IPS-20b (cell line): ENCODE measurements at regions not wholly inside any gene's neighbourhood (a gene's known extent, or its start where the extent isn't known, plus 50 kb on each side); places are given as distances from the start of the nearest gene placed in this dataset.

Source experiments
- H3K27ac ChIP-seq: one replicate; pipeline ENCODE4 v1.5.1; 2013; ENCODE audit warnings: low read length
- H3K27me3 ChIP-seq: 2 replicates; pipeline ENCODE4 v1.6.1; 2013; ENCODE audit warnings: mild to moderate bottlenecking, low read length, inconsistent platforms; ENCODE audit not compliant: insufficient read depth
- H3K36me3 ChIP-seq: 2 replicates; pipeline ENCODE4 v1.6.1; 2013; ENCODE audit warnings: low read depth, mild to moderate bottlenecking, inconsistent platforms, low read length, moderate library complexity; ENCODE audit not compliant: insufficient read depth
- H3K4me1 ChIP-seq: 2 replicates; pipeline ENCODE4 v1.6.1; 2013; ENCODE audit warnings: mild to moderate bottlenecking, control low read depth, inconsistent platforms, low read length, moderate library complexity; ENCODE audit not compliant: insufficient read depth
- H3K4me3 ChIP-seq: 2 replicates; pipeline ENCODE4 v1.5.1; 2013; ENCODE audit warnings: mild to moderate bottlenecking, low read length, inconsistent platforms
- H3K9ac ChIP-seq: 2 replicates; pipeline ENCODE4 v1.6.1; 2013; ENCODE audit warnings: low read depth, mild to moderate bottlenecking, inconsistent platforms, low read length, moderate library complexity
- H3K9me3 ChIP-seq: 2 replicates; pipeline ENCODE4 v1.6.1; 2013; ENCODE audit warnings: mild to moderate bottlenecking, low read depth, low read length, inconsistent platforms; ENCODE audit not compliant: insufficient read depth

- Histone ChIP-seq H3K4me3 (no peak overlapping the region), H3K36me3 (no peaks in the 10 kb centered on the region), H3K9ac (no peak overlapping the region), H3K27ac (no peak overlapping the region), H3K27me3 (no peaks in the 10 kb centered on the region), H3K9me3 (no peaks in the 10 kb centered on the region), H3K4me1 (no peaks in the 10 kb centered on the region)
Measured at GRCh38 chr6:12580290-12580689, 136.3 kb upstream of the PHACTR1 start.

GRCh38 chr6:12582421-12583110 is 134.0 kb upstream of the PHACTR1 start:
- Histone ChIP-seq H3K4me1 (no peaks in the 10 kb centered on the region; the same call in 1 of the 2 replicates), H3K36me3 (no peaks in the 10 kb centered on the region), H3K27ac (no peak overlapping the region), H3K4me3 (no peak overlapping the region), H3K27me3 (no peaks in the 10 kb centered on the region), H3K9ac (no peak overlapping the region), H3K9me3 (no peaks in the 10 kb centered on the region)

- Histone ChIP-seq H3K4me3 (no peak overlapping the region), H3K9me3 (no peaks in the 10 kb centered on the region), H3K4me1 (no peaks in the 10 kb centered on the region; the same call in 1 of the 2 replicates), H3K27ac (no peak overlapping the region), H3K36me3 (no peaks in the 10 kb centered on the region), H3K27me3 (no peaks in the 10 kb centered on the region), H3K9ac (no peak overlapping the region)
Measured at GRCh38 chr6:12584631-12585405, 131.7 kb upstream of the PHACTR1 start.

- Histone ChIP-seq H3K4me3 (no peak overlapping the region), H3K9ac (no peak overlapping the region), H3K27me3 (no peaks in the 10 kb centered on the region), H3K27ac (no peak overlapping the region), H3K4me1 (no peaks in the 10 kb centered on the region; the same call in 1 of the 2 replicates), H3K9me3 (no peaks in the 10 kb centered on the region), H3K36me3 (no peaks in the 10 kb centered on the region)
Measured at GRCh38 chr6:12585497-12585958, 131.0 kb upstream of the PHACTR1 start.

GRCh38 chr6:12586721-12587480 is 129.7 kb upstream of the PHACTR1 start:
- no peak overlapping the region for H3K4me3 ChIP-seq
- no peak overlapping the region for H3K9ac ChIP-seq
- no peak overlapping the region for H3K27ac ChIP-seq
- H3K27me3 ChIP-seq, result no peaks in the 10 kb centered on the region
- H3K4me1 ChIP-seq, result no peaks in the 10 kb centered on the region; the same call in 1 of the 2 replicates
- no peaks in the 10 kb centered on the region for H3K9me3 ChIP-seq
- H3K36me3 ChIP-seq, result no peaks in the 10 kb centered on the region

GRCh38 chr6:12590901-12591300 is 125.7 kb upstream of the PHACTR1 start:
- Histone ChIP-seq H3K4me3 (no peak overlapping the region), H3K9me3 (no peaks in the 10 kb centered on the region), H3K27me3 (no peaks in the 10 kb centered on the region), H3K27ac (no peak overlapping the region), H3K36me3 (no peaks in the 10 kb centered on the region), H3K4me1 (no peaks in the 10 kb centered on the region; the same call in 1 of the 2 replicates), H3K9ac (no peak overlapping the region)

GRCh38 chr6:12592634-12593033 is 123.9 kb upstream of the PHACTR1 start:
- H3K9me3 ChIP-seq, result no peaks in the 10 kb centered on the region
- H3K9ac ChIP-seq, result no peak overlapping the region
- H3K27ac ChIP-seq, result no peak overlapping the region
- H3K4me3 ChIP-seq, result no peak overlapping the region
- no peaks in the 10 kb centered on the region for H3K36me3 ChIP-seq
- no peaks in the 10 kb centered on the region for H3K27me3 ChIP-seq
- H3K4me1 ChIP-seq, result no peaks in the 10 kb centered on the region

- Histone ChIP-seq H3K27me3 (no peaks in the 10 kb centered on the region), H3K4me3 (no peak overlapping the region), H3K4me1 (no peaks in the 10 kb centered on the region), H3K9ac (no peak overlapping the region), H3K36me3 (no peaks in the 10 kb centered on the region), H3K9me3 (no peaks in the 10 kb centered on the region), H3K27ac (no peak overlapping the region)
Measured at GRCh38 chr6:12593771-12594529, 122.6 kb upstream of the PHACTR1 start.

GRCh38 chr6:12594530-12594893 is 122.1 kb upstream of the PHACTR1 start:
- Histone ChIP-seq H3K4me3 (no peak overlapping the region), H3K9ac (no peak overlapping the region), H3K9me3 (no peaks in the 10 kb centered on the region), H3K27ac (no peak overlapping the region), H3K4me1 (no peaks in the 10 kb centered on the region), H3K36me3 (no peaks in the 10 kb centered on the region), H3K27me3 (no peaks in the 10 kb centered on the region)

GRCh38 chr6:12595161-12595811 is 121.3 kb upstream of the PHACTR1 start:
- no peaks in the 10 kb centered on the region for H3K27me3 ChIP-seq
- H3K36me3 ChIP-seq, result no peaks in the 10 kb centered on the region
- no peak overlapping the region for H3K27ac ChIP-seq
- no peaks in the 10 kb centered on the region for H3K9me3 ChIP-seq
- H3K9ac ChIP-seq, result no peak overlapping the region
- no peaks in the 10 kb centered on the region for H3K4me1 ChIP-seq
- H3K4me3 ChIP-seq, result no peak overlapping the region

GRCh38 chr6:12596731-12597130 is 119.8 kb upstream of the PHACTR1 start:
- Histone ChIP-seq H3K27ac (no peak overlapping the region), H3K27me3 (no peaks in the 10 kb centered on the region), H3K4me3 (no peak overlapping the region), H3K9ac (no peak overlapping the region), H3K36me3 (no peaks in the 10 kb centered on the region), H3K9me3 (no peaks in the 10 kb centered on the region), H3K4me1 (no peaks in the 10 kb centered on the region)
